ENCODE measurements at regions not wholly inside any gene's neighbourhood (a gene's known extent, or its start where the extent isn't known, plus 50 kb on each side); places are given as distances from the start of the nearest gene placed in this dataset.
A peak's percentile ranks its signal among the peaks of the same experiment; 100 is the strongest.

DNA sequence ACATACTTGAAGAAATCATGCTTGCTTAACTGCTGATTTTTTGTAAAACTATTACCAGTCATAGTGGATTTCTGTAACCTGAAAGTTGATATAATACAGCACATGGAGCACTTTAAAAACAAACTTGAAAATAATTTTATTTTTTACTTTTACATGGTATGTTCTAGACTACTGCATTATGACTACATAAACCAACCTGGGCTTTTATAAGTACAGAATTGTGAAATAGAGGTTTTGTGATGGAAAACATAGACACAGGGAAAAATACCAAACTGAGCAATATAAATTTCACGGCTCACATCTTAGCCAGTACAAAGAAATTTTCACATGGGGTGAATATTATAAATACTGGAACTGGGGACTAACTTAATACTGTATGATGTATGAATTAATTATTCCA is 59.3 kb upstream of the CTIF start:
- no peaks in the 10 kb centered on the region for H3K36me3 ChIP-seq
- no peak overlapping the region for H3K27ac ChIP-seq
- peaks cover 0 to 7% (median 2%) of the 10 kb centered on the region in 4 donors for H3K4me1 ChIP-seq
- H3K9me3 ChIP-seq: no peaks in the 10 kb centered on the region
- WGBS, 2 donors: 85 to 88% methylated on average over 1 of the region's 1 CpG
- DNase-seq (no peak), ATAC-seq (ENCODE audit: low FRiP score in 2 of 2) (no peak)
- H3K27me3 ChIP-seq: no peaks in the 10 kb centered on the region
- no peak overlapping the region for H3K4me3 ChIP-seq
- no peak for TF ChIP-seq POLR2AphosphoS5 (IDR thresholded peaks at IDR 0.05)
- no peak for TF ChIP-seq EP300 (IDR thresholded peaks at IDR 0.05)
- TF ChIP-seq, protein P1, sequence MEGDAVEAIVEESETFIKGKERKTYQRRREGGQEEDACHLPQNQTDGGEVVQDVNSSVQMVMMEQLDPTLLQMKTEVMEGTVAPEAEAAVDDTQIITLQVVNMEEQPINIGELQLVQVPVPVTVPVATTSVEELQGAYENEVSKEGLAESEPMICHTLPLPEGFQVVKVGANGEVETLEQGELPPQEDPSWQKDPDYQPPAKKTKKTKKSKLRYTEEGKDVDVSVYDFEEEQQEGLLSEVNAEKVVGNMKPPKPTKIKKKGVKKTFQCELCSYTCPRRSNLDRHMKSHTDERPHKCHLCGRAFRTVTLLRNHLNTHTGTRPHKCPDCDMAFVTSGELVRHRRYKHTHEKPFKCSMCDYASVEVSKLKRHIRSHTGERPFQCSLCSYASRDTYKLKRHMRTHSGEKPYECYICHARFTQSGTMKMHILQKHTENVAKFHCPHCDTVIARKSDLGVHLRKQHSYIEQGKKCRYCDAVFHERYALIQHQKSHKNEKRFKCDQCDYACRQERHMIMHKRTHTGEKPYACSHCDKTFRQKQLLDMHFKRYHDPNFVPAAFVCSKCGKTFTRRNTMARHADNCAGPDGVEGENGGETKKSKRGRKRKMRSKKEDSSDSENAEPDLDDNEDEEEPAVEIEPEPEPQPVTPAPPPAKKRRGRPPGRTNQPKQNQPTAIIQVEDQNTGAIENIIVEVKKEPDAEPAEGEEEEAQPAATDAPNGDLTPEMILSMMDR (IDR thresholded peaks at IDR 0.05): no peak
- TF ChIP-seq POLR2A (IDR thresholded peaks at IDR 0.05): no peak

DNA sequence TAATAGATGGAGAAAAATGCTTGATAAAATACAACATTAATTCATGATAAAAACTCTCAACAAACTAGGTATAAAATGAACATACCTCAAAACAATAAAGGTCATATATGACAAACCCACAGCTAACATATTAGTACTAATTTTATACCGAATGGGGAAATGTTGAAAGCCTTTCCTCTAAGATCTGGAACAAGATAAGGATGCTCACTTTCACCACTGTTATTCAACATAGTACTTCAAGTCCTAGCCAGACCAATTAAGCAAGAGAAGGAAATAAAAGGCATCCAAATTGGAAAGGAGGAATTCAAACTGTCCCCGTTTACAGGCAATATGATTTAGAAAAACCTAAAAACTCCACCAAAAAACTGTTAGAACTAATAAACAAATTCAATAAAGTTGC is 61.5 kb upstream of the CTIF start:
- TF ChIP-seq POLR2AphosphoS5 (IDR thresholded peaks at IDR 0.05) (no peak), POLR2A (IDR thresholded peaks at IDR 0.05) (no peak), EP300 (IDR thresholded peaks at IDR 0.05) (no peak)
- TF ChIP-seq, protein P1 (IDR thresholded peaks at IDR 0.05): no peak
- 41 to 42% methylated on average over 2 of the region's 2 CpGs for WGBS, 2 donors
- no peak for DNase-seq

DNA sequence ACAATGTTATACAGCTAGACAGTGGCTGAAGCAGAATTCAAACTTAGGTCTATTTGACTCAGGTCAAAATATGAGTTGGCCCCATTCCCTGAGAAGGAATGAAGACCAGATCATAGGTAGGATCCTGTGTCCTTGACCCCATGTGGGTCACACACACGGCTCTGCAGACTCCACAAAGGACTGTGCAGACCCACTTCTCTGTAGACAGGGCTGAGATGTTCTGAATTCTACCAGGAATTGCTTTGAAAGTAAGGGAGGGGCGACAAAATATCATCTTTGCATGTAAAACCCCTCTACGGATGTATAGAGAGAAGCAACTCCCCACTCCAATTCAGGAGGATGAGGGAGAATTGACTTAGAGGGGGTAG is 62.3 kb upstream of the CTIF start:
- ATAC-seq (ENCODE audit: low FRiP score in 2 of 2): peak in 1 of 2 donors; percentile 51
- DNase-seq: no peak
- no peak overlapping the region for H3K27ac ChIP-seq
- H3K9me3 ChIP-seq: no peaks in the 10 kb centered on the region
- 86 to 97% methylated on average over 3 of the region's 3 CpGs for WGBS, 2 donors
- TF ChIP-seq, protein P1 (IDR thresholded peaks at IDR 0.05): no peak
- H3K27me3 ChIP-seq: no peaks in the 10 kb centered on the region
- peaks cover 0 to 7% (median 2%) of the 10 kb centered on the region in 4 donors for H3K4me1 ChIP-seq
- no peak overlapping the region for H3K4me3 ChIP-seq
- H3K36me3 ChIP-seq: no peaks in the 10 kb centered on the region

More for the DNA sequence above, 61.5 kb upstream of the CTIF start:
- Histone ChIP-seq H3K27me3 (no peaks in the 10 kb centered on the region), H3K4me1 (peaks cover 0 to 7% (median 2%) of the 10 kb centered on the region in 4 donors), H3K36me3 (no peaks in the 10 kb centered on the region), H3K9me3 (no peaks in the 10 kb centered on the region), H3K27ac (no peak overlapping the region), H3K4me3 (no peak overlapping the region)
- ATAC-seq (ENCODE audit: low FRiP score in 2 of 2): no peak

DNA sequence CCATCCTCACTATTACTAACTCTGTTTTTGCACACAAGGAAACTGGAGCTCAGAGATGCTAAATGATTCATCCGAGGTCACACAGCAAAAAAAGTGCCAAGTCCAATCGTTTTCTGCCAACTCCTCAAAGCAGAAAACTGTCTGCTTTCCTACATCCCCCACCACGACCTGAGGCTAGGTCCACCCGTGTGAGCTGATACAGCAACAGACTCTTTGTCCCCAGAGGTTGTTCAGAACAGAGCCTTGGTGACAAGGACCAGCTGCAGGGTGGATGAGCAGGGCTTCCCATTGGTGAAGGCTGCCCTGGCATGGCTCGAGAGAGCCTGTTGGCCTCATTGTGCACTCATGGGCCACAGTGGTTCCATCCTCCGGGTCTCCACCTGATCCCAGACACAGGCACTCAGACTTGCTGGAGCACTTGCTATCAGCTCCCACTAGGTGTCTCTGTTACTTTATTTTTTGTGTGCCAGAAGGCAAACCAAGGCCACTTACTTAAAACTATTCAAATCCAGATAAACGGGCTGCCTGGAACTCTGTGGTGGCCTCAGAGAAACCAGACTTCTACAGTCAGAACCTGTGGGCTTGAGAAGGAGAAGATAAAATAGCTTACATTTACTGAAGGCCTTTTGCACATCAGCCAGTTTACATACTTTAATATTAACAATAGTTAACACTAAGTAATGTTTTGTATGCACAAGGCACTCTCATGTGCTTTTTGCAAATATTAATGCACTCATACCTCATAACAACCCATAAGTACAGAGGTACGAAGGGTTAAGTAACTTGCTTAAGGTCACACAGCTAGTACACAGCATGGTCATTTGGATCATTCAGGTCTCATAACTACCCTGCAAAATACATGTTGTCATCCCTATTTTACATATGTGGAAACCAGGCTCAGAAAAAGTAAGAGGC is 62.9 kb upstream of the CTIF start:
- Histone ChIP-seq H3K4me3 (no peak overlapping the region), H3K4me1 (peaks cover 0 to 8% (median 3%) of the 10 kb centered on the region in 4 donors), H3K9me3 (no peaks in the 10 kb centered on the region), H3K36me3 (no peaks in the 10 kb centered on the region), H3K27me3 (no peaks in the 10 kb centered on the region), H3K27ac (no peak overlapping the region)
- DNase-seq (peak in 1 of 2 donors; percentile 45), ATAC-seq (ENCODE audit: low FRiP score in 2 of 2) (peak; percentile 85 to 92)
- no peak for TF ChIP-seq POLR2AphosphoS5 (IDR thresholded peaks at IDR 0.05)
- no peak for TF ChIP-seq EP300 (IDR thresholded peaks at IDR 0.05)
- TF ChIP-seq, protein P1 (IDR thresholded peaks at IDR 0.05): peak; percentile 63 to 85 (median 82)
- no peak for TF ChIP-seq POLR2A (IDR thresholded peaks at IDR 0.05)
- WGBS, 2 donors: 32% methylated on average over 7 to 8 of the region's 8 CpGs

DNA sequence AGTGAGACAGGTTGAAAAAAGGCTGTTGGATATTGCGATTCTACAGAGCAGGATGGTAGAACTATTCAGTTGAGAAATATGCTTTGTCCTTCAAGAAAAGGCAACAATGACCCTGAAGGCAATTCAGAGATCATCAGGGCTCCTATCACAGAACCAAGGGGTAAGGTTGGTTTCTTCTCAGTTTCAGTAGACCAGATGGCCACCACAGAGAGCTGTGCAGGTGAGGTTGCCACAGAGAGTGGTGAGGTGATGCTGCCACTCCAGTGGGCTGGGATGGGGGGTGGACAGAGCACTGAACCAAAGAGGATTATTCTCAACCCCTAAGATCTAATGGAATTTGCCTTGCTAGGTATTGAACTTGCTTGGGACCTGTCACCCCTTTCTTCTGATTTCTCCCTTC is 64.6 kb upstream of the ZBTB7C start:
- Histone ChIP-seq H3K9me3 (no peaks in the 10 kb centered on the region), H3K4me3 (no peak overlapping the region), H3K27ac (no peak overlapping the region), H3K27me3 (no peaks in the 10 kb centered on the region), H3K4me1 (peaks cover 9 to 16% (median 10%) of the 10 kb centered on the region in 4 donors), H3K36me3 (no peaks in the 10 kb centered on the region)
- ATAC-seq (ENCODE audit: low FRiP score in 2 of 2): no peak
- 88 to 96% methylated on average over 1 of the region's 1 CpG for WGBS, 2 donors
- no peak for DNase-seq
- TF ChIP-seq POLR2AphosphoS5 (IDR thresholded peaks at IDR 0.05): no peak
- TF ChIP-seq EP300 (IDR thresholded peaks at IDR 0.05): no peak
- TF ChIP-seq, protein P1 (IDR thresholded peaks at IDR 0.05): no peak
- no peak for TF ChIP-seq POLR2A (IDR thresholded peaks at IDR 0.05)
